HG03103 (cell line): ENCODE measurements at regions not wholly inside any gene's neighbourhood (a gene's known extent, or its start where the extent isn't known, plus 50 kb on each side); places are given as distances from the start of the nearest gene placed in this dataset.
A peak's percentile ranks its signal among the peaks of the same experiment; 100 is the strongest.

Experiments used
- ATAC-seq: cut with Tn5 transposase; IDR thresholded peaks from one replicate; pipeline ENCODE4 v1.9.1; 2021; ENCODE audit warnings: low read depth; ENCODE audit not compliant: unreplicated experiment

- ATAC-seq, result no peak
Observed at GRCh38 chr7:106606120-106606519, 54.8 kb downstream of the CCDC71L start.

GRCh38 chr7:106604971-106605370 is 56.0 kb downstream of the CCDC71L start:
- no peak for ATAC-seq

GRCh38 chr7:106604303-106604924 is 56.5 kb downstream of the CCDC71L start:
- no peak for ATAC-seq

- no peak for ATAC-seq
Observed at GRCh38 chr7:106603346-106603745, 57.6 kb downstream of the CCDC71L start.

GRCh38 chr7:106602062-106602461 is 58.9 kb downstream of the CCDC71L start:
- no peak for ATAC-seq

- no peak for ATAC-seq
Observed at GRCh38 chr7:106600569-106601373, 60.2 kb downstream of the CCDC71L start.

GRCh38 chr7:106599343-106599698 is 61.6 kb downstream of the CCDC71L start:
- ATAC-seq, result no peak

GRCh38 chr7:106598663-106599342 is 62.2 kb downstream of the CCDC71L start:
- ATAC-seq, result peak; percentile 93

- ATAC-seq, result no peak
Observed at GRCh38 chr7:106597751-106598546, 63.0 kb downstream of the CCDC71L start.

- no peak for ATAC-seq
Observed at GRCh38 chr7:106597014-106597413, 63.9 kb downstream of the CCDC71L start.

GRCh38 chr7:106595922-106596321 is 65.0 kb downstream of the CCDC71L start:
- ATAC-seq, result no peak

- ATAC-seq, result no peak
Observed at GRCh38 chr7:106593028-106593417, 67.9 kb downstream of the CCDC71L start.

GRCh38 chr7:106592282-106593027 is 68.5 kb downstream of the CCDC71L start:
- ATAC-seq, result no peak

- ATAC-seq, result no peak
Observed at GRCh38 chr7:106591146-106591545, 69.8 kb downstream of the CCDC71L start.

- ATAC-seq, result no peak
Observed at GRCh38 chr7:106590209-106590816, 70.6 kb downstream of the CCDC71L start.

- ATAC-seq, result no peak
Observed at GRCh38 chr7:106589198-106589879, 71.6 kb downstream of the CCDC71L start.

GRCh38 chr7:106588422-106589197 is 72.3 kb downstream of the CCDC71L start:
- ATAC-seq, result no peak
